ENCODE measurements at regions not wholly inside any gene's neighbourhood (a gene's known extent, or its start where the extent isn't known, plus 50 kb on each side); places are given as distances from the start of the nearest gene placed in this dataset.

- H3K27ac ChIP-seq, result peak overlapping the region in 1 of 3 donors; percentile 44
- 40% methylated on average over 9 of the region's 9 CpGs for WGBS (ENCODE audit: insufficient coverage, low coverage, low lambda C conversion rate, missing lambda C conversion rate)
- H3K4me1 ChIP-seq, result peaks cover 0 to 19% (median 0%) of the 10 kb centered on the region in 4 donors
- no peaks in the 10 kb centered on the region for H3K9me3 ChIP-seq
- intact Hi-C loops (cut with DNase I), result no loop called here
- H3K4me3 ChIP-seq, result no peak overlapping the region
- TF ChIP-seq, protein P1, sequence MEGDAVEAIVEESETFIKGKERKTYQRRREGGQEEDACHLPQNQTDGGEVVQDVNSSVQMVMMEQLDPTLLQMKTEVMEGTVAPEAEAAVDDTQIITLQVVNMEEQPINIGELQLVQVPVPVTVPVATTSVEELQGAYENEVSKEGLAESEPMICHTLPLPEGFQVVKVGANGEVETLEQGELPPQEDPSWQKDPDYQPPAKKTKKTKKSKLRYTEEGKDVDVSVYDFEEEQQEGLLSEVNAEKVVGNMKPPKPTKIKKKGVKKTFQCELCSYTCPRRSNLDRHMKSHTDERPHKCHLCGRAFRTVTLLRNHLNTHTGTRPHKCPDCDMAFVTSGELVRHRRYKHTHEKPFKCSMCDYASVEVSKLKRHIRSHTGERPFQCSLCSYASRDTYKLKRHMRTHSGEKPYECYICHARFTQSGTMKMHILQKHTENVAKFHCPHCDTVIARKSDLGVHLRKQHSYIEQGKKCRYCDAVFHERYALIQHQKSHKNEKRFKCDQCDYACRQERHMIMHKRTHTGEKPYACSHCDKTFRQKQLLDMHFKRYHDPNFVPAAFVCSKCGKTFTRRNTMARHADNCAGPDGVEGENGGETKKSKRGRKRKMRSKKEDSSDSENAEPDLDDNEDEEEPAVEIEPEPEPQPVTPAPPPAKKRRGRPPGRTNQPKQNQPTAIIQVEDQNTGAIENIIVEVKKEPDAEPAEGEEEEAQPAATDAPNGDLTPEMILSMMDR (IDR thresholded peaks at IDR 0.05), result no peak
- TF ChIP-seq POLR2A (IDR thresholded peaks at IDR 0.05), result no peak
- H3K27me3 ChIP-seq, result no peaks in the 10 kb centered on the region
- peak; percentile 51 to 73 (median 58) for DNase-seq
- H3K36me3 ChIP-seq, result no peaks in the 10 kb centered on the region
- peak; percentile 56 to 94 (median 90) for ATAC-seq
These were observed 448.1 kb downstream of the KIF16B start for GRCh38 chr20:16124911-16125776.

- intact Hi-C loops (cut with DNase I), result no loop called here
- TF ChIP-seq, protein P1 (IDR thresholded peaks at IDR 0.05), result no peak
- DNase-seq, result no peak
- Histone ChIP-seq H3K36me3 (no peaks in the 10 kb centered on the region), H3K27ac (no peak overlapping the region), H3K4me3 (no peak overlapping the region), H3K9me3 (no peaks in the 10 kb centered on the region), H3K4me1 (peaks cover 0 to 19% (median 0%) of the 10 kb centered on the region in 4 donors), H3K27me3 (no peaks in the 10 kb centered on the region)
- 35% methylated on average over 2 of the region's 2 CpGs for WGBS (ENCODE audit: insufficient coverage, low coverage, low lambda C conversion rate, missing lambda C conversion rate)
- ATAC-seq, result peak in 3 of 4 donors; percentile 71 to 86 (median 76)
These were observed 448.8 kb downstream of the KIF16B start for GRCh38 chr20:16124491-16124890.

GRCh38 chr20:16123623-16124022 lies 449.6 kb downstream of the KIF16B start:
- ATAC-seq, result no peak
- intact Hi-C loops (cut with DNase I), result no loop called here
- Histone ChIP-seq H3K4me1 (peaks cover 0 to 19% (median 0%) of the 10 kb centered on the region in 4 donors), H3K9me3 (no peaks in the 10 kb centered on the region), H3K4me3 (no peak overlapping the region), H3K27ac (no peak overlapping the region), H3K27me3 (no peaks in the 10 kb centered on the region), H3K36me3 (no peaks in the 10 kb centered on the region)
- TF ChIP-seq, protein P1 (IDR thresholded peaks at IDR 0.05), result no peak
- TF ChIP-seq POLR2A (IDR thresholded peaks at IDR 0.05), result no peak
- no peak for DNase-seq

- Histone ChIP-seq H3K27me3 (no peaks in the 10 kb centered on the region), H3K36me3 (no peaks in the 10 kb centered on the region), H3K9me3 (no peaks in the 10 kb centered on the region), H3K4me1 (peaks cover 0 to 6% (median 0%) of the 10 kb centered on the region in 4 donors), H3K4me3 (no peak overlapping the region), H3K27ac (no peak overlapping the region)
- ATAC-seq, result peak in 1 of 4 donors; percentile 35
- 45% methylated on average over 3 of the region's 3 CpGs for WGBS (ENCODE audit: insufficient coverage, low coverage, low lambda C conversion rate, missing lambda C conversion rate)
- intact Hi-C loops (cut with DNase I), result no loop called here
- no peak for DNase-seq
- TF ChIP-seq POLR2A (IDR thresholded peaks at IDR 0.05), result no peak
- TF ChIP-seq, protein P1 (IDR thresholded peaks at IDR 0.05), result no peak
These were observed 453.3 kb downstream of the KIF16B start for GRCh38 chr20:16119909-16120308.
